Right atrium auricular region (tissue), 2 donors: ENCODE measurements at regions not wholly inside any gene's neighbourhood (a gene's known extent, or its start where the extent isn't known, plus 50 kb on each side); places are given as distances from the start of the nearest gene placed in this dataset.

Experiments used
- DNase-seq: peaks from one replicate; pipeline ENCODE4 v3.0.0-alpha.2; 2019; ENCODE audit warnings: low spot score
- H3K27ac ChIP-seq, 2 donors: fragments of 200-600 bp; sonication (generic); 1 replicate in 1 of 2; 2 replicates in 1 of 2; pipeline ENCODE4 v1.5.1; 2016 to 2019
- H3K27me3 ChIP-seq, 2 donors: fragments of 200-600 bp; sonication (generic); one replicate each; pipeline versions ENCODE4 v1.5.1 to v1.6.0; 2017 to 2019
- H3K36me3 ChIP-seq: fragments of 200-600 bp; sonication (generic); one replicate; pipeline ENCODE4 v1.5.1; 2016
- H3K4me1 ChIP-seq, 2 donors: fragments of 200-600 bp; sonication (generic); one replicate each; pipeline versions ENCODE4 v1.5.1 to v1.6.0; 2017 to 2019
- H3K4me3 ChIP-seq, 2 donors: fragments of 200-600 bp; sonication (generic); 1 replicate in 1 of 2; 2 replicates in 1 of 2; pipeline ENCODE4 v1.5.1; 2017 to 2019; ENCODE audit warnings: mild to moderate bottlenecking in 1 of 2, moderate library complexity in 1 of 2
- H3K9me3 ChIP-seq, 2 donors: fragments of 200-600 bp; sonication (generic); one replicate each; pipeline ENCODE4 v1.5.1; 2019
- CTCF ChIP-seq, 2 donors: fragments of 200-600 bp; sonication (generic); IDR thresholded peaks; one replicate each; pipeline ENCODE4 v1.5.1; 2019; ENCODE audit warnings: antibody characterized with exemption in 2 of 2

DNA sequence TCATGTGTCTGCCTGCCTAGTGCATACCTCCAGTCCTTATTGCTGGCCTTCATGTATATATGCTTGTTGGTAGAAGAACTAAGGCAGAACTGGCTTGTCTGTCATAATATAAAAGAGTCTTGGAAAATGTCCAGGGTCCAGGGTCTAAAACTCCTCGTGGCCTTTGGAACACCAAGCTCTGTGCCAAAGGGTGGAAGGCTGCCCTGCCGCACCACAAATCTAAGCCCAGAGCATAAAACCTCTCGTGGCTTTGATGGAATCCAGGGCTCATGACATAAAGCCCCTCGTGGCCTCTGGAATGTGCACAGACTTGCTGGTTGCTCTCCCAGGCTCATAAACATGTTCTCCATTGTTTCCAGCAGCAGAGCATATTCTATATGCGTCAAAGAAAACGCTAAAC lies 107.9 kb downstream of the BBS10 start:
- Histone ChIP-seq H3K36me3 (no peaks in the 10 kb centered on the region), H3K4me3 (no peak overlapping the region), H3K9me3 (no peaks in the 10 kb centered on the region), H3K4me1 (no peaks in the 10 kb centered on the region), H3K27ac (no peak overlapping the region), H3K27me3 (no peaks in the 10 kb centered on the region)
- TF ChIP-seq CTCF (IDR thresholded peaks at IDR 0.05) = no peak
- DNase-seq = no peak

- no peaks in the 10 kb centered on the region for H3K4me1 ChIP-seq
- H3K4me3 ChIP-seq = no peak overlapping the region
- DNase-seq = no peak
- H3K36me3 ChIP-seq = no peaks in the 10 kb centered on the region
- H3K9me3 ChIP-seq = no peaks in the 10 kb centered on the region
- no peak overlapping the region for H3K27ac ChIP-seq
- no peak for TF ChIP-seq CTCF (IDR thresholded peaks at IDR 0.05)
- no peaks in the 10 kb centered on the region for H3K27me3 ChIP-seq
Observed at GRCh38 chr12:76238688-76239087, 109.5 kb downstream of the BBS10 start.

GRCh38 chr12:76237086-76237701 lies 111.0 kb downstream of the BBS10 start:
- H3K4me3 ChIP-seq = no peak overlapping the region
- H3K36me3 ChIP-seq = no peaks in the 10 kb centered on the region
- H3K9me3 ChIP-seq = no peaks in the 10 kb centered on the region
- DNase-seq = no peak
- no peaks in the 10 kb centered on the region for H3K27me3 ChIP-seq
- no peak overlapping the region for H3K27ac ChIP-seq
- no peaks in the 10 kb centered on the region for H3K4me1 ChIP-seq
- no peak for TF ChIP-seq CTCF (IDR thresholded peaks at IDR 0.05)

DNA sequence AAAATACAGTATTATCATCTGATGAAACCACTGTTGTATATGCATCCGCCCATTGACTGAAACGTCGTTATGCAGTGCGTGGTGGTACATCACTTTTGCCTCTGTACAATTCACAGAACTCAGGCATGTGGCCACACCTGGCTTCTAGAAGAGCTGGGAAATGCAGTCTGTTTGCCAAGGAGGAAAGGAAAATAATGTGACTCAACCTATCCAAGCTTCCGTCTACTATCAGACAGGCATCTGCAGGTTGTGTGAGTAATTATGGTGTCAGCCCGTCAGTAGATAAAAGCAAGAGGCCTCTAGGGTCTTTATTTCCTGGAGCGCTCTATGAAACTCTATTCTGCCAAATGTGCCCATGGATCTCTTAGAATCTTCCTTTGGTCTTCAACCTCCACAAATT lies 111.6 kb downstream of the BBS10 start:
- Histone ChIP-seq H3K4me3 (no peak overlapping the region), H3K9me3 (no peaks in the 10 kb centered on the region), H3K27ac (no peak overlapping the region), H3K36me3 (no peaks in the 10 kb centered on the region), H3K4me1 (no peaks in the 10 kb centered on the region), H3K27me3 (no peaks in the 10 kb centered on the region)
- TF ChIP-seq CTCF (IDR thresholded peaks at IDR 0.05) = no peak
- DNase-seq = no peak

DNA sequence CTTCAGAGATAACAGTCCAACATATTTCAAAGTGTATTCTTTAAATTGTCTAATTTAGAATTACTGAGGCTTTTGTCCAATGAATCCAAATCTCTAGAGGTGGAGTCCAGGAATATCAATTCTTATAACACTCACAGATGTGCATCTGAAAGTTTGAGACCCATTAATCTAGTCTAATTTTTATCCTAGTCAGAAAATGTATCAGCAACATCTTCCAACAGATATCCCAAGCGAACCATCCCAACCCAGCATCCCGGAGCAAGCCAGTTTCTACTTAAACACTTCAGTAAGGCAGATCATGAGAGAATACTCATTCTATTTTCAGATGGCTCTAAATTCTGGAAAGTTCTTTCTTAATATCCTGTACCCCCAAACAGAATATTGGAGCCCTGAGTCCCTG lies 113.5 kb downstream of the BBS10 start:
- DNase-seq = no peak
- H3K4me1 ChIP-seq = no peaks in the 10 kb centered on the region
- no peak overlapping the region for H3K27ac ChIP-seq
- no peak for TF ChIP-seq CTCF (IDR thresholded peaks at IDR 0.05)
- no peak overlapping the region for H3K4me3 ChIP-seq
- H3K27me3 ChIP-seq = no peaks in the 10 kb centered on the region
- H3K9me3 ChIP-seq = no peaks in the 10 kb centered on the region
- no peaks in the 10 kb centered on the region for H3K36me3 ChIP-seq

DNA sequence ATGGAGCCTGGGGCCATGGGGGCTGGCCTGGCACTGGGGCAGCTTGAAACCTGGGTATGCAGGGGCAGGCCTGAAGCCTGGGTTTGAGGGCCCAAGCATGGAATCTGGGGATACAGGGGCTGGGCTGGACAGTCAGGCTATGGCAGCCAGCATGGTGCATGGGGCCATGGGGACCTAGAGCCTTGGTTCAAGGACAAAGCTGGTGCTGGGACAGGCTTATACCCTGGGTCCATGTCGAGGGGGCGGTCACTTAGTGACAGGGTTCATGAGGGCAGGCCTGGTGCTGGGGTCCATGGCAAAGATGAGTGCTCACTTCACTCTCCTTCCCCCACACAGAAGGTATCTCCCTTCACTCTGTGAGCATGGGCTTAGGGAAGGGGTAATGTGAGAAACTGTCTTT lies 116.2 kb downstream of the BBS10 start:
- Histone ChIP-seq H3K36me3 (no peaks in the 10 kb centered on the region), H3K4me1 (no peaks in the 10 kb centered on the region), H3K9me3 (no peaks in the 10 kb centered on the region), H3K27me3 (no peaks in the 10 kb centered on the region), H3K27ac (no peak overlapping the region), H3K4me3 (no peak overlapping the region)
- DNase-seq = no peak
- TF ChIP-seq CTCF (IDR thresholded peaks at IDR 0.05) = no peak
